Urothelium cell line (cell line): ENCODE measurements at regions not wholly inside any gene's neighbourhood (a gene's known extent, or its start where the extent isn't known, plus 50 kb on each side); places are given as distances from the start of the nearest gene placed in this dataset.

Source experiments
- DNase-seq: peaks from one replicate; pipeline ENCODE4 v3.0.0; 2011; ENCODE audit warnings: low spot score, mixed read lengths
- FAIRE-seq: peaks from 2 replicates; lab custom pipeline; 2011; peaks lifted over from hg19 to GRCh38; lab: Jason Lieb, UNC

GRCh38 chr10:42950606-42951485 is 126.0 kb upstream of the RET start:
- FAIRE-seq (no peak), DNase-seq (no peak)

GRCh38 chr10:42951486-42952251 is 125.2 kb upstream of the RET start:
- FAIRE-seq (peak; percentile 91), DNase-seq (peak; percentile 45)

- peak; percentile 23 for FAIRE-seq
Observed at GRCh38 chr10:42952349-42952748, 124.5 kb upstream of the RET start.

GRCh38 chr10:42952931-42953683 is 123.8 kb upstream of the RET start:
- FAIRE-seq: peak; percentile 35
- DNase-seq: no peak

More at GRCh38 chr10:42952349-42952748, 124.5 kb upstream of the RET start:
- peak; percentile 63 for DNase-seq

- no peak for FAIRE-seq
- no peak for DNase-seq
Observed at GRCh38 chr10:42953684-42954674, 122.9 kb upstream of the RET start.

GRCh38 chr10:42954766-42955492 is 121.9 kb upstream of the RET start:
- DNase-seq: no peak
- FAIRE-seq: peak; percentile 5

- DNase-seq (no peak), FAIRE-seq (peak; percentile 30)
Observed at GRCh38 chr10:42955493-42955889, 121.4 kb upstream of the RET start.

- FAIRE-seq (no peak), DNase-seq (no peak)
Observed at GRCh38 chr10:42956045-42956444, 120.8 kb upstream of the RET start.

GRCh38 chr10:42958142-42958868 is 118.6 kb upstream of the RET start:
- no peak for DNase-seq
- no peak for FAIRE-seq

- DNase-seq (no peak), FAIRE-seq (no peak)
Observed at GRCh38 chr10:42959833-42960232, 117.0 kb upstream of the RET start.

- FAIRE-seq: peak; percentile 100
- peak; percentile 90 for DNase-seq
Observed at GRCh38 chr10:42960491-42960990, 116.3 kb upstream of the RET start.

- DNase-seq (no peak), FAIRE-seq (no peak)
Observed at GRCh38 chr10:42960991-42961795, 115.7 kb upstream of the RET start.

- DNase-seq: no peak
- FAIRE-seq: no peak
Observed at GRCh38 chr10:42961796-42962109, 115.1 kb upstream of the RET start.

- DNase-seq (no peak), FAIRE-seq (peak; percentile 73)
Observed at GRCh38 chr10:42962110-42962901, 114.6 kb upstream of the RET start.

GRCh38 chr10:42962902-42963231 is 114.0 kb upstream of the RET start:
- DNase-seq (no peak), FAIRE-seq (peak; percentile 17)

- DNase-seq (no peak), FAIRE-seq (peak; percentile 37)
Observed at GRCh38 chr10:42963312-42963711, 113.6 kb upstream of the RET start.

- no peak for DNase-seq
- FAIRE-seq: no peak
Observed at GRCh38 chr10:42969147-42969546, 107.7 kb upstream of the RET start.
